ENCODE measurements at regions not wholly inside any gene's neighbourhood (a gene's known extent, or its start where the extent isn't known, plus 50 kb on each side); places are given as distances from the start of the nearest gene placed in this dataset.
A peak's percentile ranks its signal among the peaks of the same experiment; 100 is the strongest.

- no peak for DNase-seq
Observed at GRCh38 chr4:41883988-41884734, 51.1 kb upstream of the TMEM33 start.

- DNase-seq, result peak; percentile 14 to 67 (median 60)
Observed at GRCh38 chr4:41882625-41883347, 52.4 kb upstream of the TMEM33 start.

- DNase-seq, result no peak
Observed at GRCh38 chr4:41881981-41882624, 53.1 kb upstream of the TMEM33 start.

GRCh38 chr4:41880840-41881831 is 54.1 kb upstream of the TMEM33 start:
- peak in 1 of 3 donors; percentile 44 for DNase-seq

GRCh38 chr4:41880022-41880837 is 55.0 kb upstream of the TMEM33 start:
- DNase-seq, result no peak

- no peak for DNase-seq
Observed at GRCh38 chr4:41879552-41879951, 55.7 kb upstream of the TMEM33 start.

GRCh38 chr4:41878991-41879491 is 56.2 kb upstream of the TMEM33 start:
- no peak for DNase-seq

GRCh38 chr4:41878170-41878969 is 56.9 kb upstream of the TMEM33 start:
- no peak for DNase-seq

- DNase-seq, result no peak
Observed at GRCh38 chr4:41877020-41877796, 58.0 kb upstream of the TMEM33 start.

GRCh38 chr4:41874873-41875272 is 60.4 kb upstream of the TMEM33 start:
- no peak for DNase-seq

GRCh38 chr4:41874398-41874797 is 60.8 kb upstream of the TMEM33 start:
- DNase-seq, result no peak

- DNase-seq, result no peak
Observed at GRCh38 chr4:41873380-41874295, 61.6 kb upstream of the TMEM33 start.

GRCh38 chr4:41870035-41870434 is 65.2 kb upstream of the TMEM33 start:
- DNase-seq, result no peak

- DNase-seq, result no peak
Observed at GRCh38 chr4:41866799-41867677, 68.2 kb upstream of the TMEM33 start.

- DNase-seq, result no peak
Observed at GRCh38 chr4:41865981-41866798, 69.0 kb upstream of the TMEM33 start.

Measured in muscle of back (tissue), 3 donors.